ENCODE measurements at regions not wholly inside any gene's neighbourhood (a gene's known extent, or its start where the extent isn't known, plus 50 kb on each side); places are given as distances from the start of the nearest gene placed in this dataset.
A peak's percentile ranks its signal among the peaks of the same experiment; 100 is the strongest.

GRCh38 chr14:62313212-62313611 lies 551.0 kb downstream of the SNAPC1 start:
- TF ChIP-seq, protein P1, sequence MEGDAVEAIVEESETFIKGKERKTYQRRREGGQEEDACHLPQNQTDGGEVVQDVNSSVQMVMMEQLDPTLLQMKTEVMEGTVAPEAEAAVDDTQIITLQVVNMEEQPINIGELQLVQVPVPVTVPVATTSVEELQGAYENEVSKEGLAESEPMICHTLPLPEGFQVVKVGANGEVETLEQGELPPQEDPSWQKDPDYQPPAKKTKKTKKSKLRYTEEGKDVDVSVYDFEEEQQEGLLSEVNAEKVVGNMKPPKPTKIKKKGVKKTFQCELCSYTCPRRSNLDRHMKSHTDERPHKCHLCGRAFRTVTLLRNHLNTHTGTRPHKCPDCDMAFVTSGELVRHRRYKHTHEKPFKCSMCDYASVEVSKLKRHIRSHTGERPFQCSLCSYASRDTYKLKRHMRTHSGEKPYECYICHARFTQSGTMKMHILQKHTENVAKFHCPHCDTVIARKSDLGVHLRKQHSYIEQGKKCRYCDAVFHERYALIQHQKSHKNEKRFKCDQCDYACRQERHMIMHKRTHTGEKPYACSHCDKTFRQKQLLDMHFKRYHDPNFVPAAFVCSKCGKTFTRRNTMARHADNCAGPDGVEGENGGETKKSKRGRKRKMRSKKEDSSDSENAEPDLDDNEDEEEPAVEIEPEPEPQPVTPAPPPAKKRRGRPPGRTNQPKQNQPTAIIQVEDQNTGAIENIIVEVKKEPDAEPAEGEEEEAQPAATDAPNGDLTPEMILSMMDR (conservative IDR thresholded peaks at IDR 0.05; ENCODE audit: low read depth, low read length): no peak
- no peak for DNase-seq (ENCODE audit: low read depth)
- no peak overlapping the region for H3K4me3 ChIP-seq (ENCODE audit: low read depth, low read length)

DNA sequence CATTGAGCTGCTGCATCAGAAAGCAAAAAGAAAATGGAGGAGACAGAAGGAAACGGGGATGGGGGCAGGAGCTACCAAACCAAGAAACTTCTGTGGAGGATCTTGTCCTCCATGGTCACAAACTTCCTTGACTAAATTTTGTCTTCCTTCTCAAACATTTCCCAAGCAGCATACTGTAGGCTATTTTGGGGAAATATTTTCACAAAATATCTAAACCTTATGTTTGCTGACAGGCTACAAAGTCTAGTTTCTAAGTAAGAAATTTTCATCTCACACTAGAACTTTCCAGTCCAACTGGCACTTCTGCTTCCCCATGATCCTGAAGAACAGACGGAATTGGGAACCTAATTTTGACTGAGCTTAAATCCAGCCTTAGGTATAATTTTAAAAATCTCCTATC lies 552.0 kb downstream of the SNAPC1 start:
- DNase-seq (ENCODE audit: low read depth): no peak
- TF ChIP-seq, protein P1 (conservative IDR thresholded peaks at IDR 0.05; ENCODE audit: low read depth, low read length): no peak

DNA sequence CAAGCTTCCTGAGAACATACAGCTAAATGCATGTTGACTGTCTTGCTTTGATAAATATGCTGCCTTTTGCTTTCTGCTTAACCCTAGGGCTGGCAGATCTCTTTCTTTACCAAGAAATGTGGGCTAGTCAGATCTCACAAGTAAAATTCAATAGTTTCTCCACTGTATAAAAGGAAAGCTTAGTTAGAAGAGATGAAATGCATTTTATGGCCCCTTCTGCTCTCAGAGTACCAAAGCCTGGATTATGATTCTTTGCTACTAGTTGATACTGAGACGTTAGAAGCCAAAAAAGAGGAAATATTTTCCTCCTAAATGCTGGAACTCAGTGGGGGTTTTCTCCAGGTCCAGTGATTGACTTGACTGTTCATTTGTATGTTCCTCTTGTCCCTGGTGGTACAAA lies 552.7 kb downstream of the SNAPC1 start:
- no peak overlapping the region for H3K4me3 ChIP-seq (ENCODE audit: low read depth, low read length)
- TF ChIP-seq, protein P1 (conservative IDR thresholded peaks at IDR 0.05; ENCODE audit: low read depth, low read length): no peak
- DNase-seq (ENCODE audit: low read depth): no peak

More for the DNA sequence above, 552.0 kb downstream of the SNAPC1 start:
- no peak overlapping the region for H3K4me3 ChIP-seq (ENCODE audit: low read depth, low read length)

GRCh38 chr14:62315631-62316030 lies 553.4 kb downstream of the SNAPC1 start:
- no peak for DNase-seq (ENCODE audit: low read depth)
- TF ChIP-seq, protein P1 (conservative IDR thresholded peaks at IDR 0.05; ENCODE audit: low read depth, low read length): no peak
- H3K4me3 ChIP-seq (ENCODE audit: low read depth, low read length): no peak overlapping the region

GRCh38 chr14:62322216-62322615 lies 560.0 kb downstream of the SNAPC1 start:
- TF ChIP-seq, protein P1 (conservative IDR thresholded peaks at IDR 0.05; ENCODE audit: low read depth, low read length): no peak
- no peak overlapping the region for H3K4me3 ChIP-seq (ENCODE audit: low read depth, low read length)
- no peak for DNase-seq (ENCODE audit: low read depth)

GRCh38 chr14:62329427-62329826 lies 567.2 kb downstream of the SNAPC1 start:
- peak; percentile 4 for DNase-seq (ENCODE audit: low read depth)
- H3K4me3 ChIP-seq (ENCODE audit: low read depth, low read length): no peak overlapping the region
- TF ChIP-seq, protein P1 (conservative IDR thresholded peaks at IDR 0.05; ENCODE audit: low read depth, low read length): no peak

GRCh38 chr14:62347562-62348011 lies 585.4 kb downstream of the SNAPC1 start:
- no peak overlapping the region for H3K4me3 ChIP-seq (ENCODE audit: low read depth, low read length)
- DNase-seq (ENCODE audit: low read depth): no peak
- TF ChIP-seq, protein P1 (conservative IDR thresholded peaks at IDR 0.05; ENCODE audit: low read depth, low read length): no peak

Data from choroid plexus epithelial cell (primary cell).